ENCODE measurements at regions not wholly inside any gene's neighbourhood (a gene's known extent, or its start where the extent isn't known, plus 50 kb on each side); places are given as distances from the start of the nearest gene placed in this dataset.

DNA sequence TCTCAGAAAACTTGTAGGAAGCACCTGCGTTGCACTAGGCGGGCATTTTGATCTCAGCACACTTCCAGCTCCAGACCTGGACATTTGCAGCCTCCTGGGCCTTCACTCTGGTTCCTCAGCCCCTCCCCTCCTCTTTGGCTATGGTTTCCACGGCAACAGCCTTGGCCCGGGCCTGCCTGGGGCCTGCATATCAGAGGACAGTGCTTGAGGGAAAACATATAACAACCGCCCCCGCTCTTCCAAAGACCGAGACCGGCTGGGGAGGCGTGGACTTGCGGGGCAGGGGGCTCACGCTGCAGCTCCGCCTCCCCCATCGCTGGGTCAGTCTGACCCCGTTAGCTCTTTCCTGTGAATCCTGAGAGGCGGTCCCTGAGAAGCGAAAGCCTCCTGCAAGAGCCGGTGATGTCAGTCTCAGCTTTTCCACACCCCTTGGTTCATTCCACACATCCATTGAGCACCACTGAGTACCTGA is 125.7 kb upstream of the PEG3 start:
- no peaks in the 10 kb centered on the region for H3K36me3 ChIP-seq (ENCODE audit: control insufficient read depth in 1 of 2, insufficient read depth in 2 of 2, low read length in 2 of 2)
- ChIA-PET RAD21 (ENCODE audit: low non-redundant PET in 1 of 2, low total read pairs in 2 of 2, uncharacterized antibody in 2 of 2, unreplicated experiment in 2 of 2) (no interaction called here), POLR2A (no interaction called here), CTCF (no interaction called here)
- H3K9ac ChIP-seq (ENCODE audit: low read length) = no peak overlapping the region
- no peaks in the 10 kb centered on the region for H3K4me1 ChIP-seq (ENCODE audit: control insufficient read depth in 1 of 2, insufficient read depth in 2 of 2, low read length in 2 of 2)
- H3K4me2 ChIP-seq (ENCODE audit: low read length) = no peak overlapping the region
- intact Hi-C loops (cut with micrococcal nuclease) = no loop called here
- BruUV-seq (replicated peaks) = no TSS peak
- no peak overlapping the region for H3K27ac ChIP-seq (ENCODE audit: low read depth, low read length)
- TF ChIP-seq ZNF274 (IDR thresholded peaks at IDR 0.05; ENCODE audit: low read depth, low read length) = no peak
- TF ChIP-seq SIN3A (IDR thresholded peaks at IDR 0.05; ENCODE audit: low read depth) = no peak
- no peak for TF ChIP-seq EGR1 (IDR thresholded peaks at IDR 0.05; ENCODE audit: low read depth)
- no peak for TF ChIP-seq RAD21 (IDR thresholded peaks at IDR 0.05; ENCODE audit: low read depth)
- no peak for TF ChIP-seq SRF (IDR thresholded peaks at IDR 0.05; ENCODE audit: low read depth)
- no peak for TF ChIP-seq CEBPB (IDR thresholded peaks at IDR 0.05; ENCODE audit: low read depth)
- TF ChIP-seq MAX (IDR thresholded peaks at IDR 0.05) = no peak
- TF ChIP-seq, protein P1, sequence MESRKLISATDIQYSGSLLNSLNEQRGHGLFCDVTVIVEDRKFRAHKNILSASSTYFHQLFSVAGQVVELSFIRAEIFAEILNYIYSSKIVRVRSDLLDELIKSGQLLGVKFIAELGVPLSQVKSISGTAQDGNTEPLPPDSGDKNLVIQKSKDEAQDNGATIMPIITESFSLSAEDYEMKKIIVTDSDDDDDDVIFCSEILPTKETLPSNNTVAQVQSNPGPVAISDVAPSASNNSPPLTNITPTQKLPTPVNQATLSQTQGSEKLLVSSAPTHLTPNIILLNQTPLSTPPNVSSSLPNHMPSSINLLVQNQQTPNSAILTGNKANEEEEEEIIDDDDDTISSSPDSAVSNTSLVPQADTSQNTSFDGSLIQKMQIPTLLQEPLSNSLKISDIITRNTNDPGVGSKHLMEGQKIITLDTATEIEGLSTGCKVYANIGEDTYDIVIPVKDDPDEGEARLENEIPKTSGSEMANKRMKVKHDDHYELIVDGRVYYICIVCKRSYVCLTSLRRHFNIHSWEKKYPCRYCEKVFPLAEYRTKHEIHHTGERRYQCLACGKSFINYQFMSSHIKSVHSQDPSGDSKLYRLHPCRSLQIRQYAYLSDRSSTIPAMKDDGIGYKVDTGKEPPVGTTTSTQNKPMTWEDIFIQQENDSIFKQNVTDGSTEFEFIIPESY (IDR thresholded peaks at IDR 0.05; ENCODE audit: extremely low read depth, insufficient replicate concordance, low read length) = no peak
- TF ChIP-seq, protein P2, sequence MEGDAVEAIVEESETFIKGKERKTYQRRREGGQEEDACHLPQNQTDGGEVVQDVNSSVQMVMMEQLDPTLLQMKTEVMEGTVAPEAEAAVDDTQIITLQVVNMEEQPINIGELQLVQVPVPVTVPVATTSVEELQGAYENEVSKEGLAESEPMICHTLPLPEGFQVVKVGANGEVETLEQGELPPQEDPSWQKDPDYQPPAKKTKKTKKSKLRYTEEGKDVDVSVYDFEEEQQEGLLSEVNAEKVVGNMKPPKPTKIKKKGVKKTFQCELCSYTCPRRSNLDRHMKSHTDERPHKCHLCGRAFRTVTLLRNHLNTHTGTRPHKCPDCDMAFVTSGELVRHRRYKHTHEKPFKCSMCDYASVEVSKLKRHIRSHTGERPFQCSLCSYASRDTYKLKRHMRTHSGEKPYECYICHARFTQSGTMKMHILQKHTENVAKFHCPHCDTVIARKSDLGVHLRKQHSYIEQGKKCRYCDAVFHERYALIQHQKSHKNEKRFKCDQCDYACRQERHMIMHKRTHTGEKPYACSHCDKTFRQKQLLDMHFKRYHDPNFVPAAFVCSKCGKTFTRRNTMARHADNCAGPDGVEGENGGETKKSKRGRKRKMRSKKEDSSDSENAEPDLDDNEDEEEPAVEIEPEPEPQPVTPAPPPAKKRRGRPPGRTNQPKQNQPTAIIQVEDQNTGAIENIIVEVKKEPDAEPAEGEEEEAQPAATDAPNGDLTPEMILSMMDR (IDR thresholded peaks at IDR 0.05 in 2 of 3, conservative IDR thresholded peaks at IDR 0.05 in 1 of 3; ENCODE audit: borderline replicate concordance in 1 of 3, insufficient read depth in 1 of 3, low read depth in 2 of 3, low read length in 2 of 3) = no peak
- TF ChIP-seq, protein P3, sequence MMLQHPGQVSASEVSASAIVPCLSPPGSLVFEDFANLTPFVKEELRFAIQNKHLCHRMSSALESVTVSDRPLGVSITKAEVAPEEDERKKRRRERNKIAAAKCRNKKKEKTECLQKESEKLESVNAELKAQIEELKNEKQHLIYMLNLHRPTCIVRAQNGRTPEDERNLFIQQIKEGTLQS (IDR thresholded peaks at IDR 0.05) = no peak
- no peak for TF ChIP-seq EZH2 (IDR thresholded peaks at IDR 0.05)
- no peak for TF ChIP-seq ELF1 (IDR thresholded peaks at IDR 0.05; ENCODE audit: borderline replicate concordance, low read depth)
- TF ChIP-seq JUND (IDR thresholded peaks at IDR 0.05) = no peak
- no peak for TF ChIP-seq FOSL1 (IDR thresholded peaks at IDR 0.05; ENCODE audit: low read depth)
- no peak for TF ChIP-seq CBX3 (IDR thresholded peaks at IDR 0.05; ENCODE audit: low read depth)
- H3K9me2 ChIP-seq (ENCODE audit: insufficient read depth) = no peaks in the 10 kb centered on the region
- H3K79me2 ChIP-seq (ENCODE audit: insufficient read depth, low read length) = no peaks in the 10 kb centered on the region
- no peaks in the 10 kb centered on the region for H3K27me3 ChIP-seq (ENCODE audit: insufficient read depth, low read length)
- no peak overlapping the region for H3K4me3 ChIP-seq (replicated peaks in 1 of 2; ENCODE audit: low read depth in 1 of 2, low read length in 2 of 2)
- no peak overlapping the region for H2AFZ ChIP-seq (ENCODE audit: low read depth, low read length, poor library complexity, severe bottlenecking)
- peaks cover 0 to 19% of the 10 kb centered on the region in 2 experiments; a peak in 2 of 4 replicates for H3K9me3 ChIP-seq (ENCODE audit: control insufficient read depth in 1 of 2, insufficient read depth in 1 of 2, low read depth in 1 of 2, low read length in 2 of 2)
- ATAC-seq = no peak
- DNase-seq (ENCODE audit: low read depth, low spot score) = no peak
- H4K20me1 ChIP-seq (ENCODE audit: insufficient read depth) = no peaks in the 10 kb centered on the region
